HCT116 (cell line): ENCODE measurements at regions not wholly inside any gene's neighbourhood (a gene's known extent, or its start where the extent isn't known, plus 50 kb on each side); places are given as distances from the start of the nearest gene placed in this dataset.

ENCODE experiments used
- EGR1 ChIP-seq: IDR thresholded peaks from 2 replicates; pipeline ENCODE4 v1.6.1; 2012; ENCODE audit warnings: low read depth
- EZH2 ChIP-seq: fragments of 200-600 bp; sonication (generic); IDR thresholded peaks from 2 replicates; pipeline ENCODE4 v1.6.1; 2017; ENCODE audit warnings: antibody characterized with exemption, mixed run types
- POLR2A ChIP-seq: IDR thresholded peaks from 2 replicates; pipeline ENCODE4 v1.7.0; 2011; ENCODE audit warnings: borderline replicate concordance; ENCODE audit not compliant: insufficient read depth, insufficient read length; ENCODE audit errors: extremely low read depth
- ZNF274 ChIP-seq: fragments of 200-500 bp; sonication (Bioruptor generic); IDR thresholded peaks from 2 replicates; pipeline ENCODE4 v1.6.1; 2014; ENCODE audit warnings: mild to moderate bottlenecking, low read depth, low read length, inconsistent platforms
- TF ChIP-seq, protein P1 (sequence below), 3 experiments: fragments of 200-600 bp in 1 of 3; sonication (generic) in 1 of 3; IDR thresholded peaks in 2 of 3; conservative IDR thresholded peaks in 1 of 3; 2 replicates each; pipeline ENCODE4 v1.5.1; 2012 to 2017; ENCODE audit warnings: low read depth in 2 of 3, low read length in 2 of 3, antibody characterized with exemption in 1 of 3, borderline replicate concordance in 1 of 3, control low read depth in 1 of 3, mild to moderate bottlenecking in 1 of 3, mixed read lengths in 1 of 3, mixed run types in 1 of 3, moderate library complexity in 1 of 3; ENCODE audit not compliant: insufficient read depth in 1 of 3

GRCh38 chr2:153710128-153710527, 161.6 kb upstream of the GALNT13 start:
- no peak for TF ChIP-seq POLR2A
- no peak for TF ChIP-seq ZNF274
- TF ChIP-seq, protein P1, sequence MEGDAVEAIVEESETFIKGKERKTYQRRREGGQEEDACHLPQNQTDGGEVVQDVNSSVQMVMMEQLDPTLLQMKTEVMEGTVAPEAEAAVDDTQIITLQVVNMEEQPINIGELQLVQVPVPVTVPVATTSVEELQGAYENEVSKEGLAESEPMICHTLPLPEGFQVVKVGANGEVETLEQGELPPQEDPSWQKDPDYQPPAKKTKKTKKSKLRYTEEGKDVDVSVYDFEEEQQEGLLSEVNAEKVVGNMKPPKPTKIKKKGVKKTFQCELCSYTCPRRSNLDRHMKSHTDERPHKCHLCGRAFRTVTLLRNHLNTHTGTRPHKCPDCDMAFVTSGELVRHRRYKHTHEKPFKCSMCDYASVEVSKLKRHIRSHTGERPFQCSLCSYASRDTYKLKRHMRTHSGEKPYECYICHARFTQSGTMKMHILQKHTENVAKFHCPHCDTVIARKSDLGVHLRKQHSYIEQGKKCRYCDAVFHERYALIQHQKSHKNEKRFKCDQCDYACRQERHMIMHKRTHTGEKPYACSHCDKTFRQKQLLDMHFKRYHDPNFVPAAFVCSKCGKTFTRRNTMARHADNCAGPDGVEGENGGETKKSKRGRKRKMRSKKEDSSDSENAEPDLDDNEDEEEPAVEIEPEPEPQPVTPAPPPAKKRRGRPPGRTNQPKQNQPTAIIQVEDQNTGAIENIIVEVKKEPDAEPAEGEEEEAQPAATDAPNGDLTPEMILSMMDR (IDR thresholded peaks at IDR 0.05 in 2 of 3, conservative IDR thresholded peaks at IDR 0.05 in 1 of 3; ENCODE audit: borderline replicate concordance in 1 of 3, insufficient read depth in 1 of 3, low read depth in 2 of 3, low read length in 2 of 3) = no peak
- no peak for TF ChIP-seq EZH2
- TF ChIP-seq EGR1 = no peak
